ENCODE measurements at regions not wholly inside any gene's neighbourhood (a gene's known extent, or its start where the extent isn't known, plus 50 kb on each side); places are given as distances from the start of the nearest gene placed in this dataset.

DNA sequence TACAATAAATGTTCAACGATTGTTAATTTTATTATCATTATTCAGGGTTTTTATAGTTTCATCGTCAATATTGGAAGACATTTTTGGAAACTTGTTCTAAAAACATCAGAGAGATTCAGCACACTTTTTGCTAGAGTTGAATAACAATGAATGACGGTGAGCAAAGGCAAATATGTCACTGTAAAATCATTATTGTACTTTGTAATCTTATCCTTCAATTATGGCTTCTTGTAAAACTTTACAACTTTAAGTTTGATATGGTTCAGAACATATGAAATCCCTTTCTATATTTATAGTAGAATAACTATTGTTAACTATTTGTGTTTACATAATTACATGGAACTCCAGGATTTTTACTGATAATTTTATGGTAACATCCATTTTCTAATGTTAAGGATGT, 167.8 kb upstream of the SEMA3A start:
- Histone ChIP-seq H3K79me2 (ENCODE audit: insufficient read depth, low read depth, low read length) (no peaks in the 10 kb centered on the region), H3K9me2 (ENCODE audit: insufficient read depth, low read length) (no peaks in the 10 kb centered on the region), H3K36me3 (ENCODE audit: insufficient read depth, low read length) (no peaks in the 10 kb centered on the region), H3K27ac (ENCODE audit: low read depth, low read length, poor library complexity, severe bottlenecking) (no peak overlapping the region), H2AFZ (ENCODE audit: low read length) (no peak overlapping the region), H3K4me3 (ENCODE audit: low read depth, low read length, poor library complexity, severe bottlenecking) (no peak overlapping the region), H3K4me1 (ENCODE audit: insufficient read depth, low read length, poor library complexity, severe bottlenecking) (no peaks in the 10 kb centered on the region), H3K4me2 (ENCODE audit: low read length) (no peak overlapping the region), H3K9me3 (ENCODE audit: low read length) (no peaks in the 10 kb centered on the region), H4K20me1 (ENCODE audit: insufficient read depth, low read length) (no peaks in the 10 kb centered on the region)
- no peak for DNase-seq (ENCODE audit: low spot score)
- TF ChIP-seq EZH2phosphoT487 (IDR thresholded peaks at IDR 0.05; ENCODE audit: borderline replicate concordance, low read depth, low read length) = no peak
- TF ChIP-seq, protein P1, sequence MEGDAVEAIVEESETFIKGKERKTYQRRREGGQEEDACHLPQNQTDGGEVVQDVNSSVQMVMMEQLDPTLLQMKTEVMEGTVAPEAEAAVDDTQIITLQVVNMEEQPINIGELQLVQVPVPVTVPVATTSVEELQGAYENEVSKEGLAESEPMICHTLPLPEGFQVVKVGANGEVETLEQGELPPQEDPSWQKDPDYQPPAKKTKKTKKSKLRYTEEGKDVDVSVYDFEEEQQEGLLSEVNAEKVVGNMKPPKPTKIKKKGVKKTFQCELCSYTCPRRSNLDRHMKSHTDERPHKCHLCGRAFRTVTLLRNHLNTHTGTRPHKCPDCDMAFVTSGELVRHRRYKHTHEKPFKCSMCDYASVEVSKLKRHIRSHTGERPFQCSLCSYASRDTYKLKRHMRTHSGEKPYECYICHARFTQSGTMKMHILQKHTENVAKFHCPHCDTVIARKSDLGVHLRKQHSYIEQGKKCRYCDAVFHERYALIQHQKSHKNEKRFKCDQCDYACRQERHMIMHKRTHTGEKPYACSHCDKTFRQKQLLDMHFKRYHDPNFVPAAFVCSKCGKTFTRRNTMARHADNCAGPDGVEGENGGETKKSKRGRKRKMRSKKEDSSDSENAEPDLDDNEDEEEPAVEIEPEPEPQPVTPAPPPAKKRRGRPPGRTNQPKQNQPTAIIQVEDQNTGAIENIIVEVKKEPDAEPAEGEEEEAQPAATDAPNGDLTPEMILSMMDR (conservative IDR thresholded peaks at IDR 0.05; ENCODE audit: low read length) = no peak
- intact Hi-C loops (cut with micrococcal nuclease; ENCODE audit: unreplicated experiment) = no loop called here
- no TSS peak for BruUV-seq (replicated peaks)
- ChIA-PET CTCF (ENCODE audit: unreplicated experiment) (no interaction called here), POLR2A (no interaction called here)

DNA sequence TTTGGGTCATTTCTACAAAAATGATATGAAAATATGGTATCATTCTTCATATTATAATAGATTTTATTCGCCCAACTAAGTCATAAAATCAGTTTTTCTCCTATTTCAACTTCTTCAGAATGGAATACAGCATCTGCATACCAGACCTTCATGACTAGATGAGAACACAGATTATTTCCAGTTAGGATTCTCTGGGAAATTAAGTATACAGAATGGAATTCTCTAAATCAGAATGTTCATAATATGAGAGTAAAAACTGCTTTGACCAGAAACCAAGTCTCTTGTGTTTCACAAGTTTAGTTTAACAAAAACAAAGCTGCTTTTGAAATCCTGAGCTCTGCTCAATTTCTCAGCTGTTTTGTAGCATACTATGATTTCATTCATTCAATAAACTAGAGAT, 160.3 kb upstream of the SEMA3A start:
- Histone ChIP-seq H3K36me3 (ENCODE audit: insufficient read depth, low read length) (no peaks in the 10 kb centered on the region), H3K79me2 (ENCODE audit: insufficient read depth, low read depth, low read length) (no peaks in the 10 kb centered on the region), H3K4me3 (ENCODE audit: low read depth, low read length, poor library complexity, severe bottlenecking) (no peak overlapping the region), H2AFZ (ENCODE audit: low read length) (no peak overlapping the region), H3K27ac (ENCODE audit: low read depth, low read length, poor library complexity, severe bottlenecking) (no peak overlapping the region), H3K4me2 (ENCODE audit: low read length) (no peak overlapping the region), H3K4me1 (ENCODE audit: insufficient read depth, low read length, poor library complexity, severe bottlenecking) (no peaks in the 10 kb centered on the region), H3K9me2 (ENCODE audit: insufficient read depth, low read length) (no peaks in the 10 kb centered on the region), H4K20me1 (ENCODE audit: insufficient read depth, low read length) (no peaks in the 10 kb centered on the region), H3K9me3 (ENCODE audit: low read length) (no peaks in the 10 kb centered on the region)
- ChIA-PET POLR2A (no interaction called here), CTCF (ENCODE audit: unreplicated experiment) (no interaction called here)
- BruUV-seq (replicated peaks) = no TSS peak
- TF ChIP-seq, protein P1 (conservative IDR thresholded peaks at IDR 0.05; ENCODE audit: low read length) = no peak
- no peak for TF ChIP-seq EZH2phosphoT487 (IDR thresholded peaks at IDR 0.05; ENCODE audit: borderline replicate concordance, low read depth, low read length)
- intact Hi-C loops (cut with micrococcal nuclease; ENCODE audit: unreplicated experiment) = no loop called here
- no peak for DNase-seq (ENCODE audit: low spot score)

DNA sequence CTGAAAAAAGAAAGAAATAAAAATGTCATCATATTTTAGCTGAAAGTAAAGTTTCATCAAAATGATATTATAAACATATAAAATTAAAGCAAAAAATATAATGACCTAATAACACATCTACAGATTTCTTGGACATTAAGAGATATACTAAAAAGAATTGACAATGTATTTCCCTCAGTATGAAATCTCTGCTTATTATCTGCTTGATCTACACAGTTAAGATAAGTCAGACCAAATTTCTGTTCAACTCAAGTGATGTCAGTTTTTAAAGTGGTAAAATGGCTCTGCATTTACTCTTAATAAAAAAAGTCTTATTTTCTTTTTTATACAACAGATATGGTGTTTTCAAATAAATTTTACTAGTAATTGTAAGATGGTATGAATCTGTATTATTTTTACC, 159.4 kb upstream of the SEMA3A start:
- Histone ChIP-seq H3K4me3 (ENCODE audit: low read depth, low read length, poor library complexity, severe bottlenecking) (no peak overlapping the region), H3K4me2 (ENCODE audit: low read length) (no peak overlapping the region), H4K20me1 (ENCODE audit: insufficient read depth, low read length) (no peaks in the 10 kb centered on the region), H2AFZ (ENCODE audit: low read length) (no peak overlapping the region), H3K36me3 (ENCODE audit: insufficient read depth, low read length) (no peaks in the 10 kb centered on the region), H3K9me2 (ENCODE audit: insufficient read depth, low read length) (no peaks in the 10 kb centered on the region), H3K9me3 (ENCODE audit: low read length) (no peaks in the 10 kb centered on the region), H3K79me2 (ENCODE audit: insufficient read depth, low read depth, low read length) (no peaks in the 10 kb centered on the region), H3K27ac (ENCODE audit: low read depth, low read length, poor library complexity, severe bottlenecking) (no peak overlapping the region), H3K4me1 (ENCODE audit: insufficient read depth, low read length, poor library complexity, severe bottlenecking) (no peaks in the 10 kb centered on the region)
- intact Hi-C loops (cut with micrococcal nuclease; ENCODE audit: unreplicated experiment) = no loop called here
- POLR2A ChIA-PET = interaction anchor here (0.6 kb wide), 1 partner anchor 220 kb away, joined by 4 read pairs; no protein-coding TSS in a partner anchor
- TF ChIP-seq, protein P1 (conservative IDR thresholded peaks at IDR 0.05; ENCODE audit: low read length) = no peak
- TF ChIP-seq EZH2phosphoT487 (IDR thresholded peaks at IDR 0.05; ENCODE audit: borderline replicate concordance, low read depth, low read length) = no peak
- no peak for DNase-seq (ENCODE audit: low spot score)
- CTCF ChIA-PET (ENCODE audit: unreplicated experiment) = no interaction called here
- no TSS peak for BruUV-seq (replicated peaks)
